SK-MEL-5 (cell line): ENCODE measurements at regions not wholly inside any gene's neighbourhood (a gene's known extent, or its start where the extent isn't known, plus 50 kb on each side); places are given as distances from the start of the nearest gene placed in this dataset.

Experiments used
- DNase-seq: peaks from one replicate; pipeline ENCODE4 v3.0.0-alpha.2; 2016; ENCODE audit warnings: low read depth, low spot score
- in situ Hi-C: cut with HindIII; loops from 2 replicates; pipeline ENCODE4 v1.10.0; 2016; ENCODE audit warnings: low sequenced_read_pairs, high pct_unique_total_duplicates, low pct_unique_long_range_greater_than_20kb

DNA sequence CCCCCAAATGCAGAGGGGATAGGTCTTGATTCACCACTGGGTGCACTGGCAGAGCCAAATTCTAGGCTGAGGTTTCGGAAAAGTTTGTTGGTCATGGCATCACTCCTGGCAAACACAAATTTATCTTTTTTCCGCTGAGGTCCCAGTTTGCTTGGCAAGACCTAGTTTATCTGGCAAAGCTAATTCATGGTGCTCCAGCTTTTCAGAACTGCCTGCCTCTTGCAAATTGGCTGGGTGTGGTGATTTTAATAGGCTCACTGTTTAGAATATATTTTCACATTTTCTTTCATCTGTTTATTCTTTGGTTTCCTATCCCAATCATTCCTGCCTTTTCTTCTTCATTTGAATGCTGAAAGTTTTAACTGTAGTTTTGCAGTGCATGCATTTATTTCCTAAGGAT, 50.5 kb upstream of the MAMDC2 start:
- in situ Hi-C loops = no loop called here
- DNase-seq = no peak
